ENCODE measurements at regions not wholly inside any gene's neighbourhood (a gene's known extent, or its start where the extent isn't known, plus 50 kb on each side); places are given as distances from the start of the nearest gene placed in this dataset.
"Not testable (repeated sequence)": the region's sequence is repeated elsewhere in the genome, so short reads cannot be mapped to it uniquely, and the experiment has no call there.

DNA sequence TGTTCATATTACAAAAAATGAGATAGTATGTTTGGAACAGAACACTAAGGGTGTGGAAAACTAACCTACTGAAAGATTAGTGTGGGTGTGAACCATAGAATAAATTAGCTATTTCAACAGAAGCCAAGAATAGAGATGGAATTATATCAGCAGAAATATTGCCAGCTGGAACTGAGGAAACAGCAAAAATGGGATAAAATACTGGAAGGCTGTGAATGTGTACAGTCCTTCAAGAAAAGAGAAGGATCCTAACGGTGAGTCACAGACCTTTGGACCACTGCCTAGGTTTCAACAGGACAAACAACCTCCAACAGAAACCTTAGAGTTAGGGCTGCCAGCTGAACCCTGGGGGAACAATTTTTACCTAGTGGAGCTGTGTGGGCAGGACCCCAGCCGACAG is 395.0 kb downstream of the ZWINT start:
- DNase-seq (ENCODE audit: low read depth, low spot score), result no peak
- POLR2A ChIA-PET, result no interaction called here

DNA sequence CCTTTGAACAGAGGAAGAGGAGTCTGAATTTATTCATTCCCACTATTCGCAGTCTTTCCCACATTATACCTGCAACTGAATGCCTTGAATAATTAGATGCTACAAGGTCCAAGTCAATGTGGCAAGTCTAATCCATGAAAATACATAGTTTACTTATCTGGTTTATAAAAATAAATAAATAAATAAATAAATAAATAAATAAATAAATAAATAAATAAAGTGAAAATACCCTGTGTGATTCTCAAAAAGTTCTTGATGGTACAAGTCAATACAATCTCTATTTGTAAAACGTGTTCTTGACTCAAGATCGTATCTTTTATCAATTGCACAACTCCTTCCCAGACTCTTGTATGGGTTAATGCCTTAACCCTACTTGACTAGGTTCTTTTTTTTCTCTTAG is 417.7 kb downstream of the ZWINT start:
- TF ChIP-seq, protein P1, sequence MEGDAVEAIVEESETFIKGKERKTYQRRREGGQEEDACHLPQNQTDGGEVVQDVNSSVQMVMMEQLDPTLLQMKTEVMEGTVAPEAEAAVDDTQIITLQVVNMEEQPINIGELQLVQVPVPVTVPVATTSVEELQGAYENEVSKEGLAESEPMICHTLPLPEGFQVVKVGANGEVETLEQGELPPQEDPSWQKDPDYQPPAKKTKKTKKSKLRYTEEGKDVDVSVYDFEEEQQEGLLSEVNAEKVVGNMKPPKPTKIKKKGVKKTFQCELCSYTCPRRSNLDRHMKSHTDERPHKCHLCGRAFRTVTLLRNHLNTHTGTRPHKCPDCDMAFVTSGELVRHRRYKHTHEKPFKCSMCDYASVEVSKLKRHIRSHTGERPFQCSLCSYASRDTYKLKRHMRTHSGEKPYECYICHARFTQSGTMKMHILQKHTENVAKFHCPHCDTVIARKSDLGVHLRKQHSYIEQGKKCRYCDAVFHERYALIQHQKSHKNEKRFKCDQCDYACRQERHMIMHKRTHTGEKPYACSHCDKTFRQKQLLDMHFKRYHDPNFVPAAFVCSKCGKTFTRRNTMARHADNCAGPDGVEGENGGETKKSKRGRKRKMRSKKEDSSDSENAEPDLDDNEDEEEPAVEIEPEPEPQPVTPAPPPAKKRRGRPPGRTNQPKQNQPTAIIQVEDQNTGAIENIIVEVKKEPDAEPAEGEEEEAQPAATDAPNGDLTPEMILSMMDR (IDR thresholded peaks at IDR 0.05; ENCODE audit: insufficient read depth, low read length, missing control alignments), result no peak
- CTCF ChIA-PET, result no interaction called here
- no peak for DNase-seq (ENCODE audit: low read depth, low spot score)
- POLR2A ChIA-PET, result no interaction called here
- no peak overlapping the region for H3K4me3 ChIP-seq (ENCODE audit: low read depth, low read length)

More for the DNA sequence above, 395.0 kb downstream of the ZWINT start:
- TF ChIP-seq, protein P1 (IDR thresholded peaks at IDR 0.05; ENCODE audit: insufficient read depth, low read length, missing control alignments), result no peak
- CTCF ChIA-PET, result no interaction called here
- no peak overlapping the region for H3K4me3 ChIP-seq (ENCODE audit: low read depth, low read length)

- ChIA-PET CTCF (no interaction called here), POLR2A (no interaction called here)
- DNase-seq (ENCODE audit: low read depth, low spot score), result no peak
- TF ChIP-seq, protein P1 (IDR thresholded peaks at IDR 0.05; ENCODE audit: insufficient read depth, low read length, missing control alignments), result no peak
- H3K4me3 ChIP-seq (ENCODE audit: low read depth, low read length), result no peak overlapping the region
These were observed 431.8 kb downstream of the ZWINT start for GRCh38 chr10:55929291-55929690.

DNA sequence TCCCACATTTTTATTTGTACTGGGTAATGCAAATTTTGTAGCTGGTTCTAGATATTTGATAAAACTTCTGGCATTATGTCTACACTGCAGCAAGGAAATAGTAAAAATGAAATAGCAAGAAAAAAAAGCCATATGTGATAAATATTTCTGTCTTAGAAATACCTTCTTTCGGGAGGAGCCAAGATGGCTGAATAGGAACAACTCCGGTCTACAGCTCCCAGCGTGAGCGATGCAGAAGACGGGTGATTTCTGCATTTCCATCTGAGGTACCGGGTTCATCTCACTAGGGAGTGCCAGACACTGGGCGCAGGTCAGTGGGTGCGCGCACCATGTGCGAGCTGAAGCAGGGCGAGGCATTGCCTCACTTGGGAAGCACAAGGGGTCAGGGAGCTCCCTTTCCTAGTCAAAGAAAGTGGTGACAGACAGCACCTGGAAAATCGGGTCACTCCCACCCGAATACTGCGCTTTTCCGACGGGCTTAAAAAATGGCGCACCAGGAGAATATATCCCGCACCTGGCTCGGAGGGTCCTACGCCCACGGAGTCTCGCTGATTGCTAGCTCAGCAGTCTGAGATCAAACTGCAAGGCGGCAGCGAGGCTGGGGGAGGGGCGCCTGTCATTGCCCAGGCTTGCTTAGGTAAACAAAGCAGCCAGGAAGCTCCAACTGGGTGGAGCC is 461.4 kb downstream of the ZWINT start:
- H3K4me3 ChIP-seq (ENCODE audit: low read depth, low read length); POLR2A ChIA-PET; CTCF ChIA-PET; DNase-seq (ENCODE audit: low read depth, low spot score): not testable (repeated sequence)

GRCh38 chr10:55897490-55897921 is 463.6 kb downstream of the ZWINT start:
- no peak for DNase-seq (ENCODE audit: low read depth, low spot score)
- ChIA-PET CTCF (no interaction called here), POLR2A (no interaction called here)
- TF ChIP-seq, protein P1 (IDR thresholded peaks at IDR 0.05; ENCODE audit: insufficient read depth, low read length, missing control alignments), result no peak
- no peak overlapping the region for H3K4me3 ChIP-seq (ENCODE audit: low read depth, low read length)

DNA sequence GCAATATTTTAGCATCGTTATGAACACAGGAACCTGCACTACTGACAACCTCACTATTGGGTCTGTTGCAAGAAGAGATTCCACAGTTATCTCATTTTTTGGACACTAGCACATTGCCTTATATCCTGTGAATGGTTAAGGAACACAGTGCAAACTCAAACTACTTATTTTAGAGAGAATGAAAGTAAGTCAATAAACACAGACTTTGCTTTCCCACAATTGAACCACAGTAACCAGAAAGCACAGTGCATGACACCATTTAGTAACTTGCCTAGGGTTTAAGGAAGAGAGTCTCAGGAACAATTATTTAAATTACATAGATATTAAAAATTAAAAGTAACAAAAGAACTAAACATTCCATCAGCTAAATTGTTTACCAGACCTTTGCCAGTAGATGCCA is 468.8 kb downstream of the ZWINT start:
- no peak for DNase-seq (ENCODE audit: low read depth, low spot score)
- TF ChIP-seq, protein P1 (IDR thresholded peaks at IDR 0.05; ENCODE audit: insufficient read depth, low read length, missing control alignments), result no peak
- ChIA-PET CTCF (no interaction called here), POLR2A (no interaction called here)
- H3K4me3 ChIP-seq (ENCODE audit: low read depth, low read length), result no peak overlapping the region

DNA sequence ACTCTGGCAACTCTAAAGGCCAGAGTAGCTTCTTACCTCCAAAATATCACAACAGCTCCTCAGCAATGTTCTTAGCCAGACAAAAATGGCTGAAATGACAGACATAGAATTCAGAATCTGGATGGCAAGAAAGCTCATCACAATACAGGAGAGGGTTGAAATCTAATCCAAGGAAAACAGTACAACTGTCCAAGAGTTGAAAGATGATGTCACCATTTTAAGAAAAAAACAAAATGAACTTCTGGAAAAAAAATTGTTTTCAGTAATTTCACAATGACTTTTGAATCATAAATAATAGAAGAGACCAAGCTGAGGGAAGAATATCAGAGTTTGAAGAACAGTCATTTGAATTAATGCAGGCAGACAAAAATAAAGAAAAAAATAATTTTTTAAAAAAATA is 479.5 kb downstream of the ZWINT start:
- H3K4me3 ChIP-seq (ENCODE audit: low read depth, low read length), result no peak overlapping the region
- TF ChIP-seq, protein P1 (IDR thresholded peaks at IDR 0.05; ENCODE audit: insufficient read depth, low read length, missing control alignments), result no peak
- POLR2A ChIA-PET, result no interaction called here
- DNase-seq (ENCODE audit: low read depth, low spot score), result no peak
- CTCF ChIA-PET, result no interaction called here

Measured in AG04449 (cell line).